NCI-H1417 treated with DMSO at 0.1 percent for 48 hours (cell line): ENCODE measurements at regions not wholly inside any gene's neighbourhood (a gene's known extent, or its start where the extent isn't known, plus 50 kb on each side); places are given as distances from the start of the nearest gene placed in this dataset.
"Not testable (repeated sequence)": the region's sequence is repeated elsewhere in the genome, so short reads cannot be mapped to it uniquely, and the experiment has no call there.

Experiments used
- DNase-seq: peaks from one replicate; lab custom pipeline; 2025; lab: John Stamatoyannopoulos, UW

GRCh38 chr5:104345222-104346016 lies 782.8 kb upstream of the NUDT12 start:
- DNase-seq: no peak

DNA sequence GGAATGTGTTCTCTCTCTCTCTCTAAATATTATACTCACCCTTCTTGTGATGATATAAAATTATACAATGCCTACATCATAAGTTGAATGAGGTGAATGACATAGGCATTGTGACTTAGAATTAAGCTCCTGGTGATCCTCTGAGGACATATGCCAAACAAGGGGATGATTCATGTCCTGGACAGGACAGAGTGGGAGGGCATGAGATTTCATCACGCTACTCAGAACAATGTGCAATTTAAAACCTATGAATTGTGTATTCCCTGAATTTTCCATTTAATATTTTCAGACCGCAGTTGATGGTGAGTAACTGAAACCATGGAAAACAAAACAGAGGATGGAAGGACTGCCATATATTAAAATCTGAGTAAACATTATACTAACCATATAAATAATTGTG lies 782.2 kb upstream of the NUDT12 start:
- no peak for DNase-seq

DNA sequence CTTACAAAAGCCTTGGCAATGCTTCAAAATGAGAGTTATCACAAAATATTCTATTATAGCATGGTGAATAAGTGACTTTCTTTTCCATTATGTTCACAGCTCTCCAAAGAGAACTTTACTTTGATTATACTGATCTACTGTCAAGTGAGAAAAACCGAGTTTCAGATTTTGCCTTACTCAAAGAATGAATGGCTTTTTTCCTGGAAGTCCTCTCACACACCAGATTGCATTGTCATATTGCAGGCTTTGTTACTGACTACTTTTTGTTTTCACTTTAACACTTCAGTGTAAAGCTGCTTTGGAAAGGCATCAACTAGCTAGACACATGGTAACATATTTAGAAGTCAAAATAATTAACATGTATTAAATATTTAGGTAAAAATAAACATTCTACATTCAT lies 765.2 kb upstream of the NUDT12 start:
- DNase-seq: no peak

GRCh38 chr5:104326966-104327365 lies 764.4 kb upstream of the NUDT12 start:
- no peak for DNase-seq

DNA sequence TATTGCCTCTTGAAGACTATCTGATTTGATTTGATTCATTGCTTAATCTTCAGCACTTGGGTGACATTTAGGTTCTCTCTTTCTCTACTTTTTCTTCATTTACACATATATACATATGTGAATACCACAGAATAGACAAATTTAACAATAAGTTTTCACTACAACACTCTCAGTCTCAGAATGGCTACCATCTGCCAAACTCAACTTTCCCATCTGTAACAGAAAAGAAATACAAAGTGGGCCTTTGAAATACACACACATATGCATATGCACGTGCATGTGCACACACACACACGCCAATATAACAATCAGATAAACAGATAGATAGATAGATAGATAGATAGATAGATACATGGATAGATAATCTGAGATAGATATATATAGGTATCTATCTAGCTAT lies 762.8 kb upstream of the NUDT12 start:
- no peak for DNase-seq

- DNase-seq: not testable (repeated sequence)
Observed at GRCh38 chr5:104316676-104317075, 754.1 kb upstream of the NUDT12 start.

GRCh38 chr5:104312481-104312880 lies 749.9 kb upstream of the NUDT12 start:
- DNase-seq: no peak

- no peak for DNase-seq
Observed at GRCh38 chr5:104305602-104306001, 743.0 kb upstream of the NUDT12 start.

GRCh38 chr5:104299998-104300706 lies 737.6 kb upstream of the NUDT12 start:
- DNase-seq: no peak

DNA sequence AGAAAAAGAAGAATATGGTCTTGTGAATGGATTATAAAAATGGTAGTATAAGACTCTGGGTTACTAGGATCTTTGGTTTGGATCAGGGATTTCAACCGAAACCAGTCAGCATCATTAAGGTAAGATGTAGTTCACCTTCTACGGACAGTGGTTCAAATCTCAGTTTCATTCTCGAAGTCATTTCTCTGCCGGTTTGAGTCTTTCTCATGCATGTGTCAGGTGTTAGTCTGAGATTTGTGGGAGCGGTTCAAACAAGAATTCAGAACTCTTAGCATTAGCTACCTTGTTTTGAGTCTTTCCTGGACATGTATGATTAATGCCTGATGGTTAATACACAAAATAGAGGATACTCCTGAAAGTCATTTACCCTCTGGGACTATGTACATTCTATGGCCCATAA lies 735.9 kb upstream of the NUDT12 start:
- no peak for DNase-seq

GRCh38 chr5:104297076-104297475 lies 734.5 kb upstream of the NUDT12 start:
- no peak for DNase-seq

GRCh38 chr5:104295991-104296390 lies 733.4 kb upstream of the NUDT12 start:
- DNase-seq: no peak

- DNase-seq: no peak
Observed at GRCh38 chr5:104283136-104283535, 720.5 kb upstream of the NUDT12 start.

DNA sequence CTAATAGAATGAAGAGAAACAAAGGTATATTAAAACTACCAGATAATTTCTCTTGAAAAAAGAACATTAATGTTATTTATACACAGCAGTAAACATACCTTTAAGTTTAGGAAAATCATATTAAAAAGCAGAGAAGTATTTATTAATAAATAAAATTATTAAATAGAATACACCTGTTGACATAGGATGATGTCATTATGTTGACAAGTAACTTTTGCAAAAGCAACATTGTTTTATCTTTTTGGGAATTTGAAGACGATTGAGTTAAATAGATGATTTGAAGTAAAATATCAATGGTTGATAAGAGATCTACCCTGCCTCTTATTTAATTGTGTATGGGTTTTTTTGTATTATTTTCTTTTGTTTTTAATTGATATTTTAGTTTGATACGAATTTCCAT lies 711.1 kb upstream of the NUDT12 start:
- DNase-seq: no peak

DNA sequence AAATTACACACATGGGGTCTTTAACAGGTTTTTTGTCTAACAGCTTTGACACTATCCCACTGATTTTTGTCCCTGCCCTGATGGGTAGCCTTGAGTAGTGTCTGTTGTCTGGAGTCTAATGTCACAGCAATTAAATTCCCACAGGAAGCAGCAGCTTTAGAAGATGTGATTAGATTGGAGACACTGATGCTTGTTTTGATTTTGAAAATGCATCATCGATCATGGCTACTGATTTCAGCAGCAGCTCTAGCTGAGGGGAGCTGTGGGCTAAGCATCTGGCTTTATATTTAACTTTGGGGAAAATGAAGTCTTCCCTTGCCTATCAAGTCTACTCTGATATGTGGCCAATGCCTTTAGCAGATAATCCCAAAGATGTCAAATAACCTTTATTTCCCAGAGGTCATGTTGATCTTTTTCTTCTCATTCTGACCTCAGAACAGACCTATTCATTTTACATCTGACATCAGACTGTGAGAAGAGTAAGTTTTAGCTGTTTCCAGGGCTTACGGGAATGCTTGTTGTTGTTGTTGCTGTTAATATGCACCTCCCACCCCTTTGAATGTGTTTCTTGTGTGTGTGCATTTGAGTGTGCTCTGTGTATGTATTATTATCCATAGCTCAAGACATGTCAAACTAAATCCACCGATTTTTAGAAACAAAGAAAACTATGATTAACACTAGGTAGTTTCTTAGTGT lies 704.9 kb upstream of the NUDT12 start:
- DNase-seq: no peak

DNA sequence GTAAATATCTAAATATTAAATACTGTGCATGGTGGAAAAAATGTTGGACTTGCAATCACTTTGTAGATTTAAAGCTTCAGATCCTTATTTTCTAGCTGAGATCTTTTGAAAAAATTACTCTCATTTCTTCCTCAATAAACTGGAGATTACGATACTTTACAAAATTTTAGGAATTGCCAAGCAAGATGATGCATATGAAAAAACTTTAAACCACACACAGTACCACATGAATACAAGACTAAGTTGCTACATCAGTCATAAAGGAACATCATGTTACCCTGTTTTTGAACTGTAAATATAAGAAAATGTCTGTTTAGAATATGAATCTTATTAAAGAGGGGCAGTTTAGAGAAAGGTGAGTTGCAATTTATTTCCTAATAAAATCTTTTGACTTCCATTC lies 703.6 kb upstream of the NUDT12 start:
- DNase-seq: no peak

- DNase-seq: no peak
Observed at GRCh38 chr5:104265531-104266140, 703.0 kb upstream of the NUDT12 start.

DNA sequence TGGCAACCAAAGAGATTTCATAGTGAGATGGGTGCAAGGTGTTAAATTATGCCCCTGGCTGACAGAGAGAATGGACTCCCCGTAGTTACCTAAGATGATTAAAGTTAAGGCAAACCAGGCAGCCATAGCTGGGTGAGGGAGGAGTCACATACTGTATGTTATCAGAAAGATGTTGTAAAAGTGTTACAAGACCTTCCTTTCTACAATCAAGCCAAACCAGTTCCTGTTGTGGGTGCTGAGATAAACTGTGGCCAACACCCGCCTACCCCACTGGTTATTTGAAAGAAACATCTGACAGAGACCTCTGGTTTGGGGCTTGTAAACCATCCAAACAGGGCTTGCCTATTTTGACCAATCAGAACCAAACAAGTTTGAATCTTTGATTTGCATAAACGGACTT lies 684.7 kb upstream of the NUDT12 start:
- DNase-seq: no peak

DNA sequence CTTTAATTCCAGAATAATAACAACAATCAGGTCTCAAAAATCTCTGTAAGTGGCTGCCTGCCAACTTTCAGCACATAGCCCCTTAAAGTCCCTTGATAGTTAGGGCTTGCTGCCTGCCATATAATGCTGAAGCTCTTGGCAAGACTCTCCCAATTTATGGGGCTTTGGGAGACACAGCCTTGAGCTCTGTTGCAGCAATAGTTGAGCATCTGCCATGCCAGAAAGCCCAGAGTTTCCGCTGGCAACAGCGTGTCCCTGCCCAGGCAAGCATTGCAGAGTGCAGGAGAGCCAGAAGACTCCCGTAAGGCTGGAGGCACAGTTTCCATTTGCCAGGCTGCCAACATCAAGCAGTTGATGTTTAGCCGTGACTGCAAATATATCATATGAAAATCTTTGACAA lies 678.5 kb upstream of the NUDT12 start:
- no peak for DNase-seq

- no peak for DNase-seq
Observed at GRCh38 chr5:104237586-104237985, 675.0 kb upstream of the NUDT12 start.

DNA sequence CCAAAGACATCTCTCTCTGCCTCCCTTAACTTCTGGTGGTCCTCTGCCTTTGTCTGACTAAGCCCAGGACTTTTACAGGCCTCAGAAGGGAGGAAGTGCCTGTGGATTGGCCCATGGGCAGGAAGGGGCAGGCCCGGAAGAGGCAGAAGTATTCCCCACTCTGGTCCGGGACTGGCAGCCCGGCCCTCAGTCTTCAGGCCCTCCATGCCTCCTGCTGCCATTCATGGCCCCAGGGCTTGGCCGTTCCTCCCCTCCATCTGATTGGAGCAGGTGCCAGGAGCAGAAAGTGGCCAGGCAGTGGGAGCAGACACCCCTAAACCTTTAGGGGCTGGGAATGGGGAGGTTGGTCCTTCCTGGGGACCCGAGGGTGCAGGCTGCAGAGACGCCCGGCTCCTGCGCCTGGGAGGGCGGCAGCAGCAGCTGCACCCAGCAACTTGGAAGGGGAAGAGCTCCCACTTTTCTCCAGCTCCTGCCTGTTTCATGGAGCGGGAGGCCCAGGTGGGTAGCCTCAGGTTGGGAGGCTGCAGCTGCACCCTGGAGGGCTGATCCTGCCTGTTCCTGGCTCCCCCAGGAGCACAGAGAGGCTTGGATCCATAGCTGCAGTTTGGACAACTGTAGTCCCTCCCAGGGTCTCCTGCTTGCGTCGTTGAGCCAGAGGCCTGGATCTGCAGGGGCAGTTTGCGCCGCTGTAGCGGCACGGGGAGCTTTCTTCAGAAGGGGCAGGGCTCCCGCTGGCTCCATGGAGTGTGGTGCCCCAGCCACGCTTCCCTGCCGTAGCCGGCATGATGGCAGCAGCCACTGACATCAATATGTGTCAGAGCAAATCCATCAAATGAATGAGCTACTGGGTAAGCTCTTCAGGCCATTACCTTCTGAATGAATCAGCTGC lies 661.5 kb upstream of the NUDT12 start:
- DNase-seq: no peak

DNA sequence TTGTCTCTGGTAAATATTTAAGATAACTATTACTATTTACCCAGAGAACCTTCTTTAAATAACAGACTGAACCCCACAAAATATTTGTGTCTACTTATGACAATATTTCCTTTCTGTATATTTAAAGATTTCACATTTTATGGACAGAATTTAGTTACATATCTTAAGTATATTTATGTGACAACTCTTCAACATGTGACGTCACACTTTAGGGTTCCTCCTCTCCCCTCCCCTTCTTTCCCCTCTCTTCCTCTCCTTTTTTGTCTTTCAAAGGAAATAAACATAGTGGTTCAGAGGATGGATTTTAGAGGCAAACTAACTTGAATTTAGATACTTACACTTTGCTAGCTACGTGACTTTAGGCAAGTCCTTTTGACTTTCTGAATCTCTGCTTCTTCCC lies 655.6 kb upstream of the NUDT12 start:
- no peak for DNase-seq
